ENCODE measurements at regions not wholly inside any gene's neighbourhood (a gene's known extent, or its start where the extent isn't known, plus 50 kb on each side); places are given as distances from the start of the nearest gene placed in this dataset.

- Histone ChIP-seq H3K4me2 (ENCODE audit: insufficient read depth, low read length) (no peak overlapping the region), H3K27me3 (ENCODE audit: control insufficient read depth in 2 of 2, insufficient read depth in 2 of 2, low read length in 2 of 2) (no peaks in the 10 kb centered on the region), H2AFZ (ENCODE audit: low read depth, low read length) (no peak overlapping the region), H3K9me1 (replicated peaks; ENCODE audit: control insufficient read depth, extremely low read depth, insufficient read depth, low read length) (no peaks in the 10 kb centered on the region), H4K20me1 (replicated peaks; ENCODE audit: control insufficient read depth, extremely low read depth, insufficient read depth, low read length) (no peaks in the 10 kb centered on the region), H3K4me1 (ENCODE audit: control insufficient read depth, extremely low read depth, insufficient read depth, low read length) (no peaks in the 10 kb centered on the region), H3K9ac (replicated peaks; ENCODE audit: extremely low read depth, insufficient read depth, low read length) (no peak overlapping the region), H3K36me3 (ENCODE audit: control insufficient read depth in 2 of 2, extremely low read depth in 1 of 2, insufficient read depth in 2 of 2, low read length in 2 of 2) (no peaks in the 10 kb centered on the region), H3K27ac (ENCODE audit: insufficient read depth, low read depth, low read length) (no peak overlapping the region), H3K9me3 (replicated peaks; ENCODE audit: control insufficient read depth, insufficient read depth, low read length) (no peaks in the 10 kb centered on the region), H3K79me2 (ENCODE audit: control insufficient read depth, insufficient read depth, low read length) (no peaks in the 10 kb centered on the region), H3K4me3 (replicated peaks in 1 of 3; ENCODE audit: insufficient read depth in 1 of 3, low read depth in 1 of 3, low read length in 3 of 3) (no peak overlapping the region)
- dilution Hi-C loops (cut with MboI; ENCODE audit: extremely low pct_ligation_motif_present, low sequenced_read_pairs) = no loop called here
- TF ChIP-seq, protein P1, sequence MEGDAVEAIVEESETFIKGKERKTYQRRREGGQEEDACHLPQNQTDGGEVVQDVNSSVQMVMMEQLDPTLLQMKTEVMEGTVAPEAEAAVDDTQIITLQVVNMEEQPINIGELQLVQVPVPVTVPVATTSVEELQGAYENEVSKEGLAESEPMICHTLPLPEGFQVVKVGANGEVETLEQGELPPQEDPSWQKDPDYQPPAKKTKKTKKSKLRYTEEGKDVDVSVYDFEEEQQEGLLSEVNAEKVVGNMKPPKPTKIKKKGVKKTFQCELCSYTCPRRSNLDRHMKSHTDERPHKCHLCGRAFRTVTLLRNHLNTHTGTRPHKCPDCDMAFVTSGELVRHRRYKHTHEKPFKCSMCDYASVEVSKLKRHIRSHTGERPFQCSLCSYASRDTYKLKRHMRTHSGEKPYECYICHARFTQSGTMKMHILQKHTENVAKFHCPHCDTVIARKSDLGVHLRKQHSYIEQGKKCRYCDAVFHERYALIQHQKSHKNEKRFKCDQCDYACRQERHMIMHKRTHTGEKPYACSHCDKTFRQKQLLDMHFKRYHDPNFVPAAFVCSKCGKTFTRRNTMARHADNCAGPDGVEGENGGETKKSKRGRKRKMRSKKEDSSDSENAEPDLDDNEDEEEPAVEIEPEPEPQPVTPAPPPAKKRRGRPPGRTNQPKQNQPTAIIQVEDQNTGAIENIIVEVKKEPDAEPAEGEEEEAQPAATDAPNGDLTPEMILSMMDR (IDR thresholded peaks at IDR 0.05; ENCODE audit: extremely low read depth in 1 of 2, insufficient read depth in 1 of 2, low read depth in 1 of 2, low read length in 2 of 2) = no peak
- no peak for TF ChIP-seq POLR2AphosphoS5 (IDR thresholded peaks at IDR 0.05; ENCODE audit: insufficient read depth, low read depth, low read length)
- TF ChIP-seq FOS (IDR thresholded peaks at IDR 0.05; ENCODE audit: borderline replicate concordance, insufficient read depth, low read length) = no peak
- TF ChIP-seq JUN (IDR thresholded peaks at IDR 0.05; ENCODE audit: borderline replicate concordance, insufficient read depth, insufficient read length, low read depth) = no peak
- TF ChIP-seq MYC (IDR thresholded peaks at IDR 0.05; ENCODE audit: low read depth, low read length) = no peak
- TF ChIP-seq POLR2A (IDR thresholded peaks at IDR 0.05; ENCODE audit: low read depth, low read length) = no peak
- TF ChIP-seq EZH2 (IDR thresholded peaks at IDR 0.05; ENCODE audit: borderline replicate concordance, low read depth, low read length, severe bottlenecking) = no peak
- no peak for TF ChIP-seq MAX (IDR thresholded peaks at IDR 0.05; ENCODE audit: insufficient read depth, insufficient read length)
- no peak for TF ChIP-seq GATA2 (IDR thresholded peaks at IDR 0.05; ENCODE audit: insufficient read depth, insufficient read length, low read depth, low read length)
- intact Hi-C loops (cut with micrococcal nuclease) = no loop called here
- FAIRE-seq (no peak), DNase-seq (ENCODE audit: low read depth, low spot score) (no peak)
- BruUV-seq (replicated peaks) = no TSS peak
- CTCF ChIA-PET = no interaction called here
- POLR2A ChIA-PET = no interaction called here
Measured at GRCh38 chr15:59940456-59940855, 63.7 kb upstream of the FOXB1 start.

Data from endothelial cell of umbilical vein (primary cell).